ENCODE measurements at regions not wholly inside any gene's neighbourhood (a gene's known extent, or its start where the extent isn't known, plus 50 kb on each side); places are given as distances from the start of the nearest gene placed in this dataset.

DNA sequence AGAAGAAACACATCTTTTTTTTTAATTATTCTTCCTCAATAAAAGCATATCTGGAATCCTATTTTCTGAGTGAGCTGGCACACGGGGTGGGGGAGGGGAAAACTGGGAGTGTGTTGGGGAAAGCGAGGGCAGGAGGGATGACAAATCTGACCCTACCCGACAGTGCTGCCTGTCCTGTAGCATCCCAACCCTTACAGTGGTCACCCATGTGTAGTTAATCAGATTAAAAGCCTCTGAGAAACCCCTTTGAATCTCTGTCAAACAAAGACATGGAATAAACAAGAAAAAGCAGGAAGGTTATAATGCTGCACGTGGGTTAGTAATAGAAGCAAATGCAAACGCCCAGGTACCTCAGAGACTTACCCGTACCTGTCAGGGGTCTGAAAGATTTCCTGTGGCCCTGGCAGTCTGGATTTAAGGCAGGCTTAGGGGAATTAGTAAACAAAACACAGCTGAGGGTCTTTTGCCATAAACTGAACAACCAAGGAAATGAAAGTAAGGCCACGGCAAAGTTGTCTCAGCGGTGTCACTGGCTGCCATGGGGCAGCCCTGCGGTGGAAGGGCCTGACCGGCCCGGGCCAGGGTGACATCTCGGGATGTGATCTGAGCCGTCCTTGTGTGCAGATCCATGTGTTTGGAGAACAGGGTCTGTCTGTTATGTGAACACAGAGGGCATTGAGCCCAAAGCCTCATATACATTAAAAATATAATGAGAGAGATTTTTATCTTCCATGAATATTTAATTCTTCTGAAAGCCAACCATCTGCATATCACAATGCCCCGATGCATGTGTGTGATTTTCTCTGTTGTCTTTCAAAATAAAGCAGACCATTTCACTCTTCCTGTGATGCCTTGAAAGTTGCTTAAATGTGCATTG is 308.2 kb downstream of the ZNF608 start:
- TF ChIP-seq ZFX (IDR thresholded peaks at IDR 0.05): no peak
- TF ChIP-seq, protein P1, sequence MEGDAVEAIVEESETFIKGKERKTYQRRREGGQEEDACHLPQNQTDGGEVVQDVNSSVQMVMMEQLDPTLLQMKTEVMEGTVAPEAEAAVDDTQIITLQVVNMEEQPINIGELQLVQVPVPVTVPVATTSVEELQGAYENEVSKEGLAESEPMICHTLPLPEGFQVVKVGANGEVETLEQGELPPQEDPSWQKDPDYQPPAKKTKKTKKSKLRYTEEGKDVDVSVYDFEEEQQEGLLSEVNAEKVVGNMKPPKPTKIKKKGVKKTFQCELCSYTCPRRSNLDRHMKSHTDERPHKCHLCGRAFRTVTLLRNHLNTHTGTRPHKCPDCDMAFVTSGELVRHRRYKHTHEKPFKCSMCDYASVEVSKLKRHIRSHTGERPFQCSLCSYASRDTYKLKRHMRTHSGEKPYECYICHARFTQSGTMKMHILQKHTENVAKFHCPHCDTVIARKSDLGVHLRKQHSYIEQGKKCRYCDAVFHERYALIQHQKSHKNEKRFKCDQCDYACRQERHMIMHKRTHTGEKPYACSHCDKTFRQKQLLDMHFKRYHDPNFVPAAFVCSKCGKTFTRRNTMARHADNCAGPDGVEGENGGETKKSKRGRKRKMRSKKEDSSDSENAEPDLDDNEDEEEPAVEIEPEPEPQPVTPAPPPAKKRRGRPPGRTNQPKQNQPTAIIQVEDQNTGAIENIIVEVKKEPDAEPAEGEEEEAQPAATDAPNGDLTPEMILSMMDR (conservative IDR thresholded peaks at IDR 0.05): no peak
- no peak overlapping the region for H3K27ac ChIP-seq

DNA sequence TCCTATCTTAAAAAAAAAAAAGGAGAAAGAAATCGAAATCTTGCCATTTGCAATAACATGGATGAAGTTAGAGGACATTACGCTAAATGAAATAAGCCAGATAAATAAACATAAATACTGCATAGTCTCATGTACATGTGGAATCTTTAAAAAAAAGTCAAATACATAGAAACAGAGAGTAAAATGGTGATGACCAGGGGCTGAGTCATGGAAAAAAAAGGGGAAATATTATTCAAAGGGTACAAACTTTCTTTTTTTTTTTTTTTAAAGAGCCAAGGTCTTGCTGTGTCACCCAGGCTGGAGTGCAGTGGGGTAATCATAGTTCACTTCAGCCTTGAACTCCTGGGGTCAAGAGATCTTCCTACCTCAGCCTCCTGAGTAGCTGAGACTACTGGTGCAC is 310.1 kb downstream of the ZNF608 start:
- no peak overlapping the region for H3K27ac ChIP-seq
- TF ChIP-seq, protein P1 (conservative IDR thresholded peaks at IDR 0.05): no peak
- TF ChIP-seq ZFX (IDR thresholded peaks at IDR 0.05): no peak

DNA sequence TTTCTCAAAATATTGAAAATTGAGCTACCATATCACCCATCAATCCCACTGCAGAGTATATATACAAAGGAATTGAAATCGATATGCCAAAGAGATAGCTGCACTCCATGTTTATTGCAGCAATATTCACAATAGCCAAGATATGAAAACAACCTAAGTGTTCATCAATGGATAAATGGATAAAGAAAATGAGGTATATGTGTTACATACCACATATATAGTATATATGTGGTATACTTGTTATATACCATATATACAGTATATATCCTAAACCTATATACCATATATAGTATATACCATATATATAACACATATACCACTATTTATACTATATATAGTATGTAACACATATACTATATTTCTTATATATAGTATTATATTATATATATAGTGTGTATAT is 313.3 kb downstream of the ZNF608 start:
- H3K27ac ChIP-seq: no peak overlapping the region
- TF ChIP-seq ZFX (IDR thresholded peaks at IDR 0.05): no peak
- TF ChIP-seq, protein P1 (conservative IDR thresholded peaks at IDR 0.05): no peak

DNA sequence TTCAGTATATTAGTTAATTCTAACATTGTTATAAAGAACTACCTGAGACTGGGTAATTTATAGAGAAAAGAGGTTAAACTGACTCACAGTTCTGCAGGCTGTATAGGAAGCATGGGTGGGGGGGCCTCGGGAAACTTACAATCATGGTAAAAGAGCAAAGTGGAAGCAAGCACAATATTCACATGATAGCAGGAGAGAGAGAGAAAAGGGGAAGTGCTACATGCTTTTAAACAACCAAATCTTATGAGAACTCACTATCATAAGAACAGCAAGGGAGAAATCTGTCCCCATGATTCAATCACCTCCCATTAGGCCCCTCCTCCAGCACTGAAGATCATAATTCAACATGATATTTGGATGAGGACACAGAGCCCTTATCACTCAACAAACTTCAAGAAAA is 324.9 kb downstream of the ZNF608 start:
- no peak overlapping the region for H3K27ac ChIP-seq
- TF ChIP-seq, protein P1 (conservative IDR thresholded peaks at IDR 0.05): no peak
- no peak for TF ChIP-seq ZFX (IDR thresholded peaks at IDR 0.05)

DNA sequence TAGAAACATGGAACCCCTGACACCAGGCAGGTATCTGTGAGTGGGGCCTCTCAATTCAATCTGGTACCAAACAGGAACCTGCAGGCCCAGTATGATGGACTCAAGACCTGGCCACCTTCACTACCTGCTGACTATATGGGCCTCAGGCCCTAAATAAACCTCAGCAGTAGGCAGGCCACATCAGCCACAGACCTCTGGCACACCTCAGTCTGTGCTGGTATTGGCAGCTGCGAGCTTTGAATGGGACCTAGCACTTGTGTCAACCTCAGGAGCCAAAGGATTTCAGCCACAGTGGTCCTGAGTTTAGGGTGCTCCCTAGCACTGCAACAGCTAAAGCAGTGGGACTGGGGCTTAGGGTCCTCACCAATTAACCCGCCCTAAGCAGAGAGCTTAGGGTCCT is 325.5 kb downstream of the ZNF608 start:
- TF ChIP-seq ZFX (IDR thresholded peaks at IDR 0.05): no peak
- TF ChIP-seq, protein P1 (conservative IDR thresholded peaks at IDR 0.05): no peak
- no peak overlapping the region for H3K27ac ChIP-seq

DNA sequence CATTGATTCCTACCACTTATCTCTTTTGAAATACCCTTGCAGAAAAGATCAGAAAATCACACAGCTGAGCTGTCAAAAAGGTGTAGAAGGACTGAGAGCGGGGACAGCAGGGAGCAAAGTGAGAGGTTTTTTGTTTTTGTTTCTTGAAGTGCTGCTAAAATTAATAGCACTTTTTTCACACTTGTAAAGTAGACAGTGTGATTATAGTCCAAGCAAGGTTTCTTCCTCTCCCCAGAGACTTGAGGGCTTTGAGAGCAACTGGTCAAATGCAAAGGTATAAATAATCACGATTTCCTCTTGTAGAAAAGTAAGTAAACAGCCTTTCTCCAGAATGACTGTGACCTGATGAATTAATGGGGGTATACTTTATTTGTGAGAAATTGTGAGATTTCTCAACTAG is 326.9 kb downstream of the ZNF608 start:
- H3K27ac ChIP-seq: no peak overlapping the region
- TF ChIP-seq, protein P1 (conservative IDR thresholded peaks at IDR 0.05): no peak
- TF ChIP-seq ZFX (IDR thresholded peaks at IDR 0.05): no peak

DNA sequence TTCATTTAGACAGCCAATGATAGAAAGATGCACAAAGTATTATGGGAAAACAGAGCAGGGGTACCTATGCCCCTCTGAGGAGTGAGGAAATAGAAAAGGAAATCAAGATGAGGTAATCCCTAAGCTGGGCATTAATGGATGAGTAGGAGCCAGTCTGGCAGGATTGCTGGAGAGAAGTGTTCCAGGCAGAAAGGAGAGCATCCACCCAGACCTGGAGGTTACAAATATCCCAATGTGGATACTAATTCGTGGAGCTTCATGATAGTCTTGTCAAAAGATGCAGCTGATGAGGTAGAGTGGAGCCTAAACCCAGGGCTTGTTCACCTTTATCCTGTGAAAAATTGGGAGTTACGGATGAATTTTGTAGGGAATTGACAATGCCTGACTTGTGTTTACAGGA is 328.0 kb downstream of the ZNF608 start:
- H3K27ac ChIP-seq: no peak overlapping the region
- TF ChIP-seq, protein P1 (conservative IDR thresholded peaks at IDR 0.05): no peak
- no peak for TF ChIP-seq ZFX (IDR thresholded peaks at IDR 0.05)
